K562 (cell line): ENCODE measurements at regions not wholly inside any gene's neighbourhood (a gene's known extent, or its start where the extent isn't known, plus 50 kb on each side); places are given as distances from the start of the nearest gene placed in this dataset.

Source experiments
- ARID1B ChIP-seq: fragments of 450-650 bp; IDR thresholded peaks from 2 replicates; pipeline ENCODE4 v1.6.1; 2016; ENCODE audit warnings: antibody characterized with exemption, mild to moderate bottlenecking, inconsistent platforms
- CBX1 ChIP-seq: sonication (generic); IDR thresholded peaks from 2 replicates; pipeline ENCODE4 v1.6.1; 2016; ENCODE audit warnings: antibody characterized with exemption, low read depth, mild to moderate bottlenecking
- CTBP1 ChIP-seq: fragments of 450-650 bp; IDR thresholded peaks from 2 replicates; pipeline ENCODE4 v1.6.1; 2016; ENCODE audit warnings: borderline replicate concordance
- ELF4 ChIP-seq: fragments of 450-650 bp; formaldehyde crosslinking; IDR thresholded peaks from 2 replicates; pipeline ENCODE4 v1.4.0; 2022; ENCODE audit warnings: missing genetic modification characterization
- EP400 ChIP-seq: fragments of 450-650 bp; IDR thresholded peaks from 2 replicates; pipeline ENCODE4 v1.6.1; 2017; ENCODE audit warnings: antibody characterized with exemption, mild to moderate bottlenecking, moderate library complexity
- HSF4 ChIP-seq: fragments of 250-450 bp; sonication (Bioruptor Pico); IDR thresholded peaks from 2 replicates; pipeline ENCODE4 v2.1.2; 2022; ENCODE audit warnings: mild to moderate bottlenecking, moderate library complexity, borderline replicate concordance
- KDM4B ChIP-seq, 2 experiments: fragments of 450-650 bp in 1 of 2; sonication (generic) in 1 of 2; IDR thresholded peaks; 2 replicates each; pipeline ENCODE4 v1.6.1; 2016 to 2017; ENCODE audit warnings: borderline replicate concordance in 2 of 2, antibody characterized with exemption in 1 of 2, low read depth in 1 of 2, mild to moderate bottlenecking in 1 of 2
- MTA3 ChIP-seq: fragments of 450-650 bp; formaldehyde crosslinking; IDR thresholded peaks from 2 replicates; pipeline ENCODE4 v1.6.1; 2017; ENCODE audit warnings: mild to moderate bottlenecking, borderline replicate concordance
- NFATC3 ChIP-seq: fragments of 450-650 bp; IDR thresholded peaks from 2 replicates; pipeline ENCODE4 v1.6.1; 2017; ENCODE audit warnings: mild to moderate bottlenecking
- NFRKB ChIP-seq: fragments of 450-650 bp; IDR thresholded peaks from 2 replicates; pipeline ENCODE4 v1.6.1; 2016; ENCODE audit warnings: low read depth
- NFYB ChIP-seq: IDR thresholded peaks from 2 replicates; pipeline ENCODE4 v1.6.1; 2011; ENCODE audit warnings: mild to moderate bottlenecking, moderate library complexity; ENCODE audit not compliant: insufficient read length; ENCODE audit errors: extremely low read depth
- PHTF2 ChIP-seq: fragments of 250-450 bp; sonication (Bioruptor Pico); IDR thresholded peaks from 2 replicates; pipeline ENCODE4 v1.5.0; 2021; ENCODE audit warnings: mild to moderate bottlenecking
- PTRF ChIP-seq: fragments of 450-650 bp; IDR thresholded peaks from 2 replicates; pipeline ENCODE4 v1.6.1; 2016; ENCODE audit warnings: mild to moderate bottlenecking, missing genetic modification characterization, missing compliant biosample characterization
- SOX6 ChIP-seq: fragments of 450-650 bp; IDR thresholded peaks from 2 replicates; pipeline ENCODE4 v1.6.1; 2014; ENCODE audit warnings: mild to moderate bottlenecking
- SP1 ChIP-seq: sonication (generic); formaldehyde crosslinking; IDR thresholded peaks from 2 replicates; pipeline ENCODE4 v1.8.1; 2022; ENCODE audit warnings: mild to moderate bottlenecking, missing genetic modification reagents
- SRSF1 ChIP-seq: fragments of 200-400 bp; formaldehyde crosslinking; IDR thresholded peaks from 2 replicates; pipeline ENCODE4 v1.6.1; 2017; ENCODE audit warnings: mild to moderate bottlenecking, low read depth, low read length, moderate library complexity
- SRSF7 ChIP-seq: fragments of 200-400 bp; formaldehyde crosslinking; optimal IDR thresholded peaks from 2 replicates; pipeline ENCODE3; 2017; ENCODE audit warnings: mild to moderate bottlenecking, low read depth, low read length
- YBX1 ChIP-seq: fragments of 450-650 bp; IDR thresholded peaks from 2 replicates; pipeline ENCODE4 v1.7.1; 2016; ENCODE audit warnings: mild to moderate bottlenecking
- ZNF140 ChIP-seq: fragments of 250-450 bp; sonication (Bioruptor Pico); IDR thresholded peaks from 2 replicates; pipeline ENCODE4 v1.8.0; 2021; ENCODE audit warnings: moderate library complexity, mild to moderate bottlenecking, inconsistent platforms
- ZNF445 ChIP-seq: fragments of 250-450 bp; sonication (Bioruptor Pico); IDR thresholded peaks from 2 replicates; pipeline ENCODE4 v1.4.0; 2020; ENCODE audit warnings: low read depth, mild to moderate bottlenecking, moderate library complexity
- ZNF586 ChIP-seq: fragments of 450-650 bp; formaldehyde crosslinking; conservative IDR thresholded peaks from 2 replicates; pipeline ENCODE4 v1.4.0; 2020; ENCODE audit warnings: mild to moderate bottlenecking, moderate library complexity
- ZNF695 ChIP-seq: fragments of 450-650 bp; formaldehyde crosslinking; IDR thresholded peaks from 2 replicates; pipeline ENCODE4 v1.4.0; 2020; ENCODE audit warnings: mild to moderate bottlenecking, moderate library complexity
- ZNF740 ChIP-seq, 3 experiments: fragments of 200-800 bp in 1 of 3; sonication (Bioruptor generic) in 1 of 3; sonication (generic) in 1 of 3; formaldehyde crosslinking in 1 of 3; IDR thresholded peaks; 2 replicates each; pipeline versions ENCODE4 v1.6.1 to v1.8.0; 2016 to 2022; ENCODE audit warnings: mild to moderate bottlenecking in 2 of 3, missing compliant biosample characterization in 2 of 3, missing genetic modification characterization in 2 of 3, missing genetic modification reagents in 1 of 3
- ZSCAN32 ChIP-seq: fragments of 450-650 bp; formaldehyde crosslinking; IDR thresholded peaks from 2 replicates; pipeline ENCODE4 v1.4.0; 2020; ENCODE audit warnings: mild to moderate bottlenecking, moderate library complexity
- TF ChIP-seq, protein P1 (sequence below): sonication (generic); formaldehyde crosslinking; IDR thresholded peaks from 2 replicates; pipeline ENCODE4 v1.4.0; 2020; ENCODE audit warnings: mild to moderate bottlenecking, missing genetic modification reagents
- TF ChIP-seq, protein P2 (sequence below): fragments of 250-450 bp; sonication (Bioruptor Pico); IDR thresholded peaks from 2 replicates; pipeline ENCODE4 v1.5.0; 2020; ENCODE audit warnings: mild to moderate bottlenecking

GRCh38 chr2:208565690-208566416 lies 159.3 kb downstream of the PTH2R start (continued):
- TF ChIP-seq, protein P1, sequence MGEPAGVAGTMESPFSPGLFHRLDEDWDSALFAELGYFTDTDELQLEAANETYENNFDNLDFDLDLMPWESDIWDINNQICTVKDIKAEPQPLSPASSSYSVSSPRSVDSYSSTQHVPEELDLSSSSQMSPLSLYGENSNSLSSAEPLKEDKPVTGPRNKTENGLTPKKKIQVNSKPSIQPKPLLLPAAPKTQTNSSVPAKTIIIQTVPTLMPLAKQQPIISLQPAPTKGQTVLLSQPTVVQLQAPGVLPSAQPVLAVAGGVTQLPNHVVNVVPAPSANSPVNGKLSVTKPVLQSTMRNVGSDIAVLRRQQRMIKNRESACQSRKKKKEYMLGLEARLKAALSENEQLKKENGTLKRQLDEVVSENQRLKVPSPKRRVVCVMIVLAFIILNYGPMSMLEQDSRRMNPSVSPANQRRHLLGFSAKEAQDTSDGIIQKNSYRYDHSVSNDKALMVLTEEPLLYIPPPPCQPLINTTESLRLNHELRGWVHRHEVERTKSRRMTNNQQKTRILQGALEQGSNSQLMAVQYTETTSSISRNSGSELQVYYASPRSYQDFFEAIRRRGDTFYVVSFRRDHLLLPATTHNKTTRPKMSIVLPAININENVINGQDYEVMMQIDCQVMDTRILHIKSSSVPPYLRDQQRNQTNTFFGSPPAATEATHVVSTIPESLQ (CRISPR knock-in tag) = no peak
- TF ChIP-seq ZNF586 (CRISPR knock-in tag) (no peak), SRSF1 (no peak), ZNF740 (CRISPR knock-in tag; IDR thresholded peaks at IDR 0.05) (no peak), ZNF740 (tag; IDR thresholded peaks at IDR 0.05) (no peak), EP400 (no peak), ZSCAN32 (CRISPR knock-in tag) (no peak), PHTF2 (CRISPR knock-in tag) (no peak), SOX6 (peak; percentile 85), ELF4 (no peak), YBX1 (no peak), SP1 (CRISPR knock-in tag) (no peak), SRSF7 (no peak), ZNF140 (CRISPR knock-in tag) (no peak), ZNF695 (CRISPR knock-in tag) (no peak), CBX1 (no peak), NFYB (no peak), HSF4 (no peak), PTRF (no peak), NFATC3 (no peak), CTBP1 (peak; percentile 51; the same call in 1 of the 2 replicates), MTA3 (no peak), ZNF445 (no peak), NFRKB (no peak), KDM4B (IDR thresholded peaks at IDR 0.05; ENCODE audit: borderline replicate concordance in 2 of 2, low read depth in 1 of 2) (no peak), ARID1B (peak; percentile 89)
- TF ChIP-seq, protein P2, sequence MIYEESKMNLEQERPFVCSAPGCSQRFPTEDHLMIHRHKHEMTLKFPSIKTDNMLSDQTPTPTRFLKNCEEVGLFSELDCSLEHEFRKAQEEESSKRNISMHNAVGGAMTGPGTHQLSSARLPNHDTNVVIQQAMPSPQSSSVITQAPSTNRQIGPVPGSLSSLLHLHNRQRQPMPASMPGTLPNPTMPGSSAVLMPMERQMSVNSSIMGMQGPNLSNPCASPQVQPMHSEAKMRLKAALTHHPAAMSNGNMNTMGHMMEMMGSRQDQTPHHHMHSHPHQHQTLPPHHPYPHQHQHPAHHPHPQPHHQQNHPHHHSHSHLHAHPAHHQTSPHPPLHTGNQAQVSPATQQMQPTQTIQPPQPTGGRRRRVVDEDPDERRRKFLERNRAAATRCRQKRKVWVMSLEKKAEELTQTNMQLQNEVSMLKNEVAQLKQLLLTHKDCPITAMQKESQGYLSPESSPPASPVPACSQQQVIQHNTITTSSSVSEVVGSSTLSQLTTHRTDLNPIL (CRISPR knock-in tag) = no peak
